HG02642 (cell line): ENCODE measurements at regions not wholly inside any gene's neighbourhood (a gene's known extent, or its start where the extent isn't known, plus 50 kb on each side); places are given as distances from the start of the nearest gene placed in this dataset.
"Not testable (repeated sequence)": the region's sequence is repeated elsewhere in the genome, so short reads cannot be mapped to it uniquely, and the experiment has no call there.

ENCODE experiments used
- ATAC-seq: cut with Tn5 transposase; IDR thresholded peaks from one replicate; pipeline ENCODE4 v1.9.1; 2021; ENCODE audit warnings: mild to moderate bottlenecking; ENCODE audit not compliant: unreplicated experiment, poor library complexity

- ATAC-seq, result no peak
Observed at GRCh38 chrY:7433817-7434809, 522.6 kb upstream of the AMELY start.

GRCh38 chrY:7419165-7419564 lies 507.6 kb upstream of the AMELY start:
- no peak for ATAC-seq

DNA sequence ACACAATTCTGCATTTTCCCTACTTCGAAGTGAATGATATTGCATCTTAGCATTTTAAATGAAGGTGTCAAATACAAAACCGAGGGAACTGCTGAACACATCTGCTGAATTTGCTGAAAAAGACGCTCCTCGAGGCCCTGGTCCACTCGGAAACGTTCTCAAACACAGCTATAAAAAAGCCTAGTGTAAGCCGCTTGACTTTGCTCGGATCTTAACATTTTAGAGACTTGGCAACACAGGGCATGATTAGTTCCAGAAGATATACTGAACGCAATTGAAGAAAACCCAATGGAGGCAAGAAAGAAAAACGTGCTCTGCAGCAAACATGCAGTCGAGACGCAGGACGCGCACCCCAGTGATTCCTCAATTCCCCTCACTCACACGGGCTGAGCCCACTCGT lies 506.4 kb upstream of the AMELY start:
- ATAC-seq, result no peak

GRCh38 chrY:7416406-7416805 lies 504.9 kb upstream of the AMELY start:
- ATAC-seq, result no peak

- ATAC-seq, result no peak
Observed at GRCh38 chrY:7415157-7415633, 503.6 kb upstream of the AMELY start.

DNA sequence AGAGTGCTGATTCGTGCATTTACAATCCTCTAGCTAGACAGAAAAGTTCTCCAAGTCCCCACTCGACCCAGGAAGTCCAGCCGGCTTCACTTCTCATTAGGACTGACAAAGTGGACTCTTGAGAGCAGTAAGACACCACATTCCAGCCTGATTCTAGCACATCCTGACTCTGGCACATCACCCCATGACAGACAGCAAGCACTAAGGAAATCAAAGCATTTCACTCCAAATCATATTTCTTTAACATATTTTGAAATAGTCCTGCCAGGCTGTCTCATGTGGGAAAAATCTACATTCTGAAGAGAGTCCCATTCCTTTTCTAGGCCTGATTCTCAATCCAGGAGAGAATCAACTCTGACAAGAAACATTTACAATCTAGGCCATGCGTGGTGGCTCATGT lies 478.5 kb upstream of the AMELY start:
- no peak for ATAC-seq

- no peak for ATAC-seq
Observed at GRCh38 chrY:7382988-7383387, 471.4 kb upstream of the AMELY start.

DNA sequence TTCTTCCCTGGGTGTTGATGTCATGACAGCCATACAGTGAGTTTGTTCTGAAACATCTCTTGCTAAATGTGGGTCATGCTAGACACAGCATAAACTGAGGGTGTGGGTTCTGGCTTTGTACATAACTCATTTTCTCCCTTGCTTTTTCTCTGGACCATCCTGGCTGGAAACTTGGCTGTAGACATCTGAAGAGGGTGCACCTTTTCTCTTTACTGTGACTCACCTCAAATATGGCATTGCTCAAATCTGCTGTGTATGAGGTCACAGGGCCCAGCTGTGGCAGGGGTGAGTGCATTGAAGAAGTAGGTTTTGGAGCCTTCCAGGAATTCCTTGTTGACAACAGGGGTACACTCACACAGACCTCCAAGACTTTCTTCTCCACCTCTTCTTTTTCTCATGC lies 465.5 kb upstream of the AMELY start:
- ATAC-seq, result no peak

GRCh38 chrY:7374485-7374884 lies 462.9 kb upstream of the AMELY start:
- not testable (repeated sequence) for ATAC-seq

- ATAC-seq, result not testable (repeated sequence)
Observed at GRCh38 chrY:7371953-7372352, 460.4 kb upstream of the AMELY start.

- ATAC-seq, result not testable (repeated sequence)
Observed at GRCh38 chrY:7371026-7371425, 459.5 kb upstream of the AMELY start.

- no peak for ATAC-seq
Observed at GRCh38 chrY:7359520-7359919, 448.0 kb upstream of the AMELY start.

- peak; percentile 54 for ATAC-seq
Observed at GRCh38 chrY:7358103-7358752, 446.7 kb upstream of the AMELY start.

- not testable (repeated sequence) for ATAC-seq
Observed at GRCh38 chrY:7355891-7356290, 444.3 kb upstream of the AMELY start.

- no peak for ATAC-seq
Observed at GRCh38 chrY:7344661-7345060, 433.1 kb upstream of the AMELY start.

- no peak for ATAC-seq
Observed at GRCh38 chrY:7343261-7343660, 431.7 kb upstream of the AMELY start.

DNA sequence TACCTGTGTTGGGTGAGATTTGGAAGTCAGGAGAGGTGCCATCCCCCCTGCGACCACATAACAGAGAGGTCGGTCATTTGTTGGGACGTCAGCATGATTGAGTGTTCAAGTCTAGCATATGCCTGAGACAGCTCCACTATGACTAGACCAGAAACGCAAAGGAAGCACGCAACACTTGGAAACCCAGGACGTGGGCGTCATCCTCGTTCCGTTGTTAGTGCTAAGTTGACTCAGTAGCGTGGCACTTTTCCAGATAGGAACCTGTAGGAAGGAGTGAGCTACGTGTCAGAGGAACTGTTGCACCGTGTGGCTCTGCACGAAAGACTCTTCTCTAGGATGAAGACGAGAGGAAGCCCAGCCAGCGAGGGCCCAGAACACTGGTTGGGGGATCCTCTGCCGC lies 431.2 kb upstream of the AMELY start:
- not testable (repeated sequence) for ATAC-seq

GRCh38 chrY:7339391-7340087 lies 428.0 kb upstream of the AMELY start:
- no peak for ATAC-seq

GRCh38 chrY:7336023-7336873 lies 424.7 kb upstream of the AMELY start:
- no peak for ATAC-seq

DNA sequence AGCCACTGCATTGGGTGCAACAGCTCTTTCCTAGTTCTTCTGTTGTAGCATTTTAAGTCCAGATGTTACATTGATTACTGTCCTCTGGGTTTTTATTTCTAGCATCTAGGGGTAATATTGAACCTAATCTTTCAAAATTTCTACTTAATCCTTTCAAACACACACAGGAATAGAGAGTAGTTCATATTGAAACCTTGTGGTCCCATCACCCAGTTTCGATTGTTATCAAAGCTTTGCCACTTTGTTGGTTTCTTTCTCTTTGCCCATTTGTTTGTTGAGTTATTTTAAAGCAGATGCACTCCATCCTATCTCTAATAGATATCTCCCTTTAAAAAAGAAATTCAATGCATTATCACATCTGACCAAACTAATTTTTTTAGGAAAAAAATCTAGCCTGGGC lies 422.9 kb upstream of the AMELY start:
- ATAC-seq, result no peak
